Retina (tissue), 1 donor: ENCODE measurements at regions not wholly inside any gene's neighbourhood (a gene's known extent, or its start where the extent isn't known, plus 50 kb on each side); places are given as distances from the start of the nearest gene placed in this dataset.
A peak's percentile ranks its signal among the peaks of the same experiment; 100 is the strongest.
"Not testable (repeated sequence)": the region's sequence is repeated elsewhere in the genome, so short reads cannot be mapped to it uniquely, and the experiment has no call there.

Source experiments
- DNase-seq: peaks from one replicate; pipeline ENCODE4 v3.0.0-alpha.2; 2016

GRCh38 chr13:63551731-63552130 is 2136.1 kb upstream of the PCDH20 start:
- DNase-seq: no peak

- DNase-seq: no peak
Measured at GRCh38 chr13:63546524-63546923, 2130.9 kb upstream of the PCDH20 start.

- DNase-seq: peak; percentile 33
Measured at GRCh38 chr13:63542770-63543169, 2127.1 kb upstream of the PCDH20 start.

GRCh38 chr13:63541336-63541735 is 2125.7 kb upstream of the PCDH20 start:
- no peak for DNase-seq

GRCh38 chr13:63540061-63540460 is 2124.4 kb upstream of the PCDH20 start:
- DNase-seq: no peak

GRCh38 chr13:63517371-63517770 is 2101.7 kb upstream of the PCDH20 start:
- no peak for DNase-seq

- no peak for DNase-seq
Measured at GRCh38 chr13:63516124-63516523, 2100.5 kb upstream of the PCDH20 start.

GRCh38 chr13:63514886-63515285 is 2099.2 kb upstream of the PCDH20 start:
- DNase-seq: no peak

GRCh38 chr13:63512095-63512494 is 2096.4 kb upstream of the PCDH20 start:
- DNase-seq: no peak

GRCh38 chr13:63501702-63502101 is 2086.1 kb upstream of the PCDH20 start:
- no peak for DNase-seq

GRCh38 chr13:63497601-63498000 is 2082.0 kb upstream of the PCDH20 start:
- no peak for DNase-seq

GRCh38 chr13:63492604-63493003 is 2077.0 kb upstream of the PCDH20 start:
- no peak for DNase-seq

- DNase-seq: no peak
Measured at GRCh38 chr13:63490149-63490548, 2074.5 kb upstream of the PCDH20 start.

GRCh38 chr13:63481334-63481733 is 2065.7 kb upstream of the PCDH20 start:
- DNase-seq: peak; percentile 15

GRCh38 chr13:63472711-63473110 is 2057.1 kb upstream of the PCDH20 start:
- no peak for DNase-seq

GRCh38 chr13:63463782-63464610 is 2048.3 kb upstream of the PCDH20 start:
- DNase-seq: no peak

- DNase-seq: no peak
Measured at GRCh38 chr13:63460462-63461090, 2044.9 kb upstream of the PCDH20 start.

GRCh38 chr13:63457186-63457585 is 2041.5 kb upstream of the PCDH20 start:
- DNase-seq: no peak

GRCh38 chr13:63455938-63456337 is 2040.3 kb upstream of the PCDH20 start:
- DNase-seq: no peak

- no peak for DNase-seq
Measured at GRCh38 chr13:63449550-63449949, 2033.9 kb upstream of the PCDH20 start.

- no peak for DNase-seq
Measured at GRCh38 chr13:63448692-63449091, 2033.0 kb upstream of the PCDH20 start.

GRCh38 chr13:63446329-63446728 is 2030.7 kb upstream of the PCDH20 start:
- no peak for DNase-seq

GRCh38 chr13:63444225-63444624 is 2028.6 kb upstream of the PCDH20 start:
- not testable (repeated sequence) for DNase-seq

- DNase-seq: no peak
Measured at GRCh38 chr13:63438951-63439350, 2023.3 kb upstream of the PCDH20 start.

GRCh38 chr13:63436325-63436668 is 2020.6 kb upstream of the PCDH20 start:
- peak; percentile 39 for DNase-seq
